Thoracic aorta (tissue), 2 donors: ENCODE measurements at regions not wholly inside any gene's neighbourhood (a gene's known extent, or its start where the extent isn't known, plus 50 kb on each side); places are given as distances from the start of the nearest gene placed in this dataset.
"Not testable (repeated sequence)": the region's sequence is repeated elsewhere in the genome, so short reads cannot be mapped to it uniquely, and the experiment has no call there.

Experiments used
- ATAC-seq: fragments of 150-250 bp; one replicate; pipeline ENCODE4 v1.8.0; 2017; ENCODE audit warnings: low read depth; ENCODE audit not compliant: insufficient number of reproducible peaks, low FRiP score
- DNase-seq: peaks from one replicate; pipeline ENCODE4 v3.0.0-alpha.2; 2020; ENCODE audit warnings: low spot score
- H3K27ac ChIP-seq, 2 donors: fragments of 200-600 bp; sonication (generic); 1 replicate in 1 of 2; 2 replicates in 1 of 2; pipeline ENCODE4 v1.5.1; 2016; ENCODE audit warnings: mild to moderate bottlenecking in 2 of 2, moderate library complexity in 2 of 2
- H3K27me3 ChIP-seq: fragments of 200-600 bp; sonication (generic); replicated peaks from 2 replicates; pipeline ENCODE4 v1.6.0; 2016; ENCODE audit warnings: mild to moderate bottlenecking; ENCODE audit not compliant: insufficient read depth
- H3K36me3 ChIP-seq: fragments of 200-600 bp; sonication (generic); one replicate; pipeline ENCODE4 v1.5.1; 2016
- H3K4me1 ChIP-seq, 2 donors: fragments of 200-600 bp; sonication (generic); 1 replicate in 1 of 2; 2 replicates in 1 of 2; pipeline versions ENCODE4 v1.5.1 to v1.6.0; 2016; ENCODE audit warnings: low read depth in 2 of 2, mild to moderate bottlenecking in 1 of 2; ENCODE audit not compliant: control insufficient read depth in 1 of 2
- H3K4me3 ChIP-seq: fragments of 200-600 bp; sonication (generic); 2 replicates; pipeline ENCODE4 v1.5.1; 2016; ENCODE audit warnings: mild to moderate bottlenecking
- H3K9me3 ChIP-seq: fragments of 200-600 bp; sonication (generic); 2 replicates; pipeline ENCODE4 v1.5.1; 2016
- TF ChIP-seq, protein P1 (sequence below): fragments of 200-600 bp; sonication (generic); IDR thresholded peaks from one replicate; pipeline ENCODE4 v1.5.1; 2019; ENCODE audit warnings: antibody characterized with exemption

DNA sequence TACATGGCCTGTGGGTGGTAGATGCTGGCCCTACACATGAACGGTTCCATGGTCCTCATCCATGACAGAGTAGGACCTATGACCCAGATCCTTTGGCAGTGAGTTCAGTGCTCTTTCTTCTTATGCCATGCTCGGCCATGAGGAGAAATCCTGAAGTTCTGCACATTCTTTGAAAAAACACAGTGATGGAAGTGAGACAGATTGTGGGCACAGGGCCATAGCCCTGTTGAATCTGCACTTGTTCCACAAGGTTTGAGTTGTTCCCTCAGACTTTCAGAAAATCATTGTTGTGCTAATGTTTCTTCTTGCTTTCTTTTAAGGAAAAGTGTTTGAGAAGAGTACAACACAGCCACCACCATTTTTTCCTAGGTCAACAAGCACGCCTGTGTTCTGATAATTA is 180.0 kb downstream of the C12orf75 start:
- H3K9me3 ChIP-seq, result no peaks in the 10 kb centered on the region
- no peaks in the 10 kb centered on the region for H3K27me3 ChIP-seq
- no peak overlapping the region for H3K4me3 ChIP-seq
- TF ChIP-seq, protein P1, sequence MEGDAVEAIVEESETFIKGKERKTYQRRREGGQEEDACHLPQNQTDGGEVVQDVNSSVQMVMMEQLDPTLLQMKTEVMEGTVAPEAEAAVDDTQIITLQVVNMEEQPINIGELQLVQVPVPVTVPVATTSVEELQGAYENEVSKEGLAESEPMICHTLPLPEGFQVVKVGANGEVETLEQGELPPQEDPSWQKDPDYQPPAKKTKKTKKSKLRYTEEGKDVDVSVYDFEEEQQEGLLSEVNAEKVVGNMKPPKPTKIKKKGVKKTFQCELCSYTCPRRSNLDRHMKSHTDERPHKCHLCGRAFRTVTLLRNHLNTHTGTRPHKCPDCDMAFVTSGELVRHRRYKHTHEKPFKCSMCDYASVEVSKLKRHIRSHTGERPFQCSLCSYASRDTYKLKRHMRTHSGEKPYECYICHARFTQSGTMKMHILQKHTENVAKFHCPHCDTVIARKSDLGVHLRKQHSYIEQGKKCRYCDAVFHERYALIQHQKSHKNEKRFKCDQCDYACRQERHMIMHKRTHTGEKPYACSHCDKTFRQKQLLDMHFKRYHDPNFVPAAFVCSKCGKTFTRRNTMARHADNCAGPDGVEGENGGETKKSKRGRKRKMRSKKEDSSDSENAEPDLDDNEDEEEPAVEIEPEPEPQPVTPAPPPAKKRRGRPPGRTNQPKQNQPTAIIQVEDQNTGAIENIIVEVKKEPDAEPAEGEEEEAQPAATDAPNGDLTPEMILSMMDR, result no peak
- ATAC-seq (no peak), DNase-seq (no peak)
- H3K27ac ChIP-seq, result no peak overlapping the region
- peaks cover 0 to 10% of the 10 kb centered on the region in 2 donors for H3K4me1 ChIP-seq
- H3K36me3 ChIP-seq, result no peaks in the 10 kb centered on the region

DNA sequence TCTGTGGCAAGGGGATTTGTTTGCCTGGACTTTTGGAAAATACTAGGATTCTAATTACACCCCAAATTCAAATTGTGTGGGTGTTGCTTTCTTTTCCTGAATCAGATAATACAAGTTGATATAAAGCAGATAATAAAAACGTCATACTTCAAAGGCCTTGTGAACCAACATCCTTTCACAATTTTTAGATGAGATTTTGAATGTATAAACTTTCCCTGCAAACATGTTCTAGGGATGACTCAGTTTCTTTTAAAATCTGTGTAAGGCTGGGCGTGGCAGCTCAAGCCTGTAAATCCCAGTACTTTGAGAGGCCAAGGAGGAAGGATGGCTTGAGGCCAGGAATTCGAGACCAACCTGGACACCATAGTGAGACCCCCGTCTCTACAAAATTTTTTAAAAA is 182.4 kb downstream of the C12orf75 start:
- H3K27me3 ChIP-seq, H3K36me3 ChIP-seq, ATAC-seq, DNase-seq, H3K4me3 ChIP-seq, H3K9me3 ChIP-seq, H3K27ac ChIP-seq: not testable (repeated sequence)
- peaks cover 0 to 13% of the 10 kb centered on the region in 2 donors for H3K4me1 ChIP-seq

DNA sequence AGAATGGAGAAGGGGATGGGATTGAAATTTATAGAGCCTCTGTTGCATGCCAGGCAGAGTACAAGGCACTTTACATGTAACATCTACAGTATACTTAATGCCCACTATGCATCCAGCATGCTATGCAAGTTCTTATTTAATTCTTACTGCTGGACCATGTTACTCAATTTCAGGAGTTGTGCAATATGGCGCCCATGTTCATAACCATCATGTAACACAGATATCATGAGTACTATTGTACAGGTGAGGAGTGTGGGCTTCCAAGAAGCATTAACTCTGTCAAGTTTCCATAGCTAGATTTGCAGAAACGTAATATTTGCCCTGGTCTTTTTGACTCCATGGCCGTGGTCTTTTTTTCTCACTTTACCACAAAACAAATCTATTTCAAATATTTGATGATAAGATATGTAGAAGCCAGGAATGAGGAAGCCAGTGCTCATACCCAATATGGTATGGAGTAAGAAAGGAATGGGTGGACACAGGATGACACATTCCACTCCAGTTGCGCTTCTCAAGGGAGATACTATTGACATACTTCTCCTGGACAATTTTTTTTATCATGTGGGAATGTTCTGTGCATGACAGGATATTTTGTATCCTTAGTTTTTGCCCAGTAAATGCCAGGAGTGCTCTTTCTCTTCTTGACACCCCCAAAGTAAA is 191.8 kb downstream of the C12orf75 start:
- no peak for DNase-seq
- no peaks in the 10 kb centered on the region for H3K9me3 ChIP-seq
- H3K27ac ChIP-seq, result peak overlapping the region in 1 of 2 donors; percentile 64
- TF ChIP-seq, protein P1, result no peak
- no peak overlapping the region for H3K4me3 ChIP-seq
- ATAC-seq, result no peak
- no peaks in the 10 kb centered on the region for H3K36me3 ChIP-seq
- no peaks in the 10 kb centered on the region for H3K27me3 ChIP-seq
- H3K4me1 ChIP-seq, result peaks cover 13 to 62% of the 10 kb centered on the region in 2 donors

DNA sequence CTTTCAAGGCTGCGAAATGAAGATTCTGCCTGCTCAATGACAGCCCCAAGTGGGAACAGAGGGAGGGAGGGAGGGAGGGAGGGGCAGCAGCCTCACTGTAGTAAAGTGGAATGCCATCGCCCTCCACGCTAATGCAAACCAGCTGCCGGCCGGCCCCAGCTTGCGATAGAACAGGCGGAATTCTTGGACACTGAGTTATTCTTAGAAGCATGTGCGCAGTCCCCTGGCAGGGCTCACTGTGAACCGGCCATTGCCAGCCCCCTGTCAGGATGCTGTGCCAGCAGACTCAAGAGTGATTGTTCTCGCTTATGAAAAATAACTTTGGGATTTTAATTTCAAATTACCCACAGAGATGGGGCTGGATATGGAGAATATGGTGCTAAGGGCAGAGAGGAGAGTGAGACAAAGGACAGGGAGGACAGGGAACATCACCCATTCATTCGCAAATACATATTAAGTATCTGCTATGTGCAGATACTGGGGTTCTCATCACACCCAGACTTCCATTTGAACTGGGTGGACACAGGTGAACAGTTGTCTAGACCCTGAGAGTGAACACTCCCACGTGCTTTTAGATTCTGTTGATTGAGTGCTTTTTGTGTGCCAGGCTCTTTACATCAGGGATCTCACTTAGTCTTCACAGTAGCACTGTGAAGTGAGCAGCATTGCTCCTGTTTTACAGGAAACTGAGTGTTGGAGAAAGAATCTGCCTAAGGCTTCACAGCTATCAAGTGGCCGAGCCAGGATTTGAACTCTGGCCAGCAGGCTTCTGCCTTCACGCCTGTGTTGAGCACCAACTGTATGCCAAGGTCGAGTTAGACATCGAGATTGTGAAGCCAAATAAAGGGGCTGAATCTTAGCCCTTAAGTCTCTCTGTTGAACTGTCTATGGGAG is 192.9 kb downstream of the C12orf75 start:
- TF ChIP-seq, protein P1, result no peak
- Histone ChIP-seq H3K36me3 (no peaks in the 10 kb centered on the region), H3K27me3 (no peaks in the 10 kb centered on the region), H3K27ac (peak overlapping the region; percentile 21 to 64), H3K4me3 (peak overlapping the region; percentile 3), H3K9me3 (no peaks in the 10 kb centered on the region), H3K4me1 (peaks cover 13 to 54% of the 10 kb centered on the region in 2 donors)
- ATAC-seq (peak; percentile 86), DNase-seq (peak; percentile 61)

DNA sequence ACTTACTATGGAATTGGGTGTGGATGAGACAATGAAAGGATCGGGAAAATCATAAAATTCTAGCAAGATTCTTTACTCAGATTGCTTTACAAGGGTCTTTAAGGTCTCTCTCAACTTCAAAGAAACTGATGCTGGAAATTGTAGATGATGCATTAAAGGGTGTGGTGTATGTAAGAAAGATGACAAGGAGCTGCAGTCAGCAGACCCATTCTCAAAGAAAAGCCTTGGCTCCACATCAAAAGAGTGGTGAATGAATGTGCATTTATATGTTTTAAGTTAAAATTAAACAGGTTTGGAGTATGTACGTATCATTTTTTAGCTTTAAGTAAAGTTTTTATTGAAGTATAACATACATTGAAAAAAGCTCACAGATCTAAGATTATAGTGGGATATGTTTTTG is 194.5 kb downstream of the C12orf75 start:
- Histone ChIP-seq H3K4me1 (peaks cover 13 to 38% of the 10 kb centered on the region in 2 donors), H3K27ac (no peak overlapping the region), H3K4me3 (no peak overlapping the region), H3K9me3 (no peaks in the 10 kb centered on the region), H3K36me3 (no peaks in the 10 kb centered on the region), H3K27me3 (no peaks in the 10 kb centered on the region)
- TF ChIP-seq, protein P1, result no peak
- ATAC-seq (no peak), DNase-seq (no peak)
